Nephron progenitor cell (in vitro differentiated cells): ENCODE measurements at regions not wholly inside any gene's neighbourhood (a gene's known extent, or its start where the extent isn't known, plus 50 kb on each side); places are given as distances from the start of the nearest gene placed in this dataset.

ENCODE experiments used
- DNase-seq: peaks from one replicate; pipeline ENCODE4 v3.0.0; 2021
- H3K27ac Mint-ChIP-seq: 2 replicates; pipeline ENCODE4 v1.8.0; 2021; ENCODE audit warnings: mild to moderate bottlenecking, moderate library complexity, mixed read lengths
- H3K27me3 Mint-ChIP-seq: 2 replicates; pipeline ENCODE4 v1.8.0; 2021; ENCODE audit warnings: mild to moderate bottlenecking, low read depth, mixed read lengths; ENCODE audit not compliant: poor library complexity
- H3K36me3 Mint-ChIP-seq: 2 replicates; pipeline ENCODE4 v1.8.0; 2021; ENCODE audit warnings: low read depth, mixed read lengths
- H3K4me1 Mint-ChIP-seq: 2 replicates; pipeline ENCODE4 v1.8.0; 2021; ENCODE audit warnings: mixed read lengths
- H3K4me3 Mint-ChIP-seq: 2 replicates; pipeline ENCODE4 v1.8.0; 2021; ENCODE audit warnings: mild to moderate bottlenecking, moderate library complexity, mixed read lengths
- H3K9me3 Mint-ChIP-seq: 2 replicates; pipeline ENCODE4 v1.8.0; 2021; ENCODE audit warnings: mild to moderate bottlenecking, moderate library complexity, mixed read lengths
- CTCF ChIP-seq: fragments of 200-600 bp; sonication (generic); IDR thresholded peaks from 2 replicates; pipeline ENCODE4 v1.5.0; 2021; ENCODE audit warnings: antibody characterized with exemption

GRCh38 chr13:57346786-57347185 lies 179.8 kb downstream of the PRR20E start:
- Mint-ChIP-seq H3K27me3 (no peaks in the 10 kb centered on the region), H3K9me3 (no peaks in the 10 kb centered on the region), H3K36me3 (no peaks in the 10 kb centered on the region), H3K4me1 (no peaks in the 10 kb centered on the region), H3K4me3 (no peak overlapping the region), H3K27ac (no peak overlapping the region)
- DNase-seq: no peak
- TF ChIP-seq CTCF: no peak

- no peak for DNase-seq
- Mint-ChIP-seq H3K27me3 (no peaks in the 10 kb centered on the region), H3K4me3 (no peak overlapping the region), H3K9me3 (no peaks in the 10 kb centered on the region), H3K36me3 (no peaks in the 10 kb centered on the region), H3K27ac (no peak overlapping the region), H3K4me1 (no peaks in the 10 kb centered on the region)
- TF ChIP-seq CTCF: no peak
Measured at GRCh38 chr13:57352114-57352513, 185.1 kb downstream of the PRR20E start.

GRCh38 chr13:57353831-57354230 lies 186.8 kb downstream of the PRR20E start:
- Mint-ChIP-seq H3K4me3 (no peak overlapping the region), H3K27ac (no peak overlapping the region), H3K27me3 (no peaks in the 10 kb centered on the region), H3K4me1 (no peaks in the 10 kb centered on the region), H3K36me3 (no peaks in the 10 kb centered on the region), H3K9me3 (no peaks in the 10 kb centered on the region)
- DNase-seq: no peak
- no peak for TF ChIP-seq CTCF

GRCh38 chr13:57375876-57376275 lies 208.9 kb downstream of the PRR20E start:
- no peak for TF ChIP-seq CTCF
- Mint-ChIP-seq H3K9me3 (no peaks in the 10 kb centered on the region), H3K27me3 (no peaks in the 10 kb centered on the region), H3K4me3 (no peak overlapping the region), H3K27ac (no peak overlapping the region), H3K36me3 (no peaks in the 10 kb centered on the region), H3K4me1 (no peaks in the 10 kb centered on the region)
- DNase-seq: no peak

GRCh38 chr13:57408312-57408711 lies 223.2 kb upstream of the PCDH17 start:
- DNase-seq: no peak
- H3K27ac Mint-ChIP-seq: peak overlapping the region; percentile 72
- no peak for TF ChIP-seq CTCF
- H3K9me3 Mint-ChIP-seq: no peaks in the 10 kb centered on the region
- H3K4me1 Mint-ChIP-seq: peaks cover 23% of the 10 kb centered on the region
- H3K27me3 Mint-ChIP-seq: peaks cover 3% of the 10 kb centered on the region
- H3K36me3 Mint-ChIP-seq: no peaks in the 10 kb centered on the region
- H3K4me3 Mint-ChIP-seq: no peak overlapping the region

GRCh38 chr13:57409121-57409520 lies 222.4 kb upstream of the PCDH17 start:
- DNase-seq: no peak
- Mint-ChIP-seq H3K27me3 (peaks cover 3% of the 10 kb centered on the region), H3K27ac (peak overlapping the region; percentile 85), H3K36me3 (no peaks in the 10 kb centered on the region), H3K9me3 (no peaks in the 10 kb centered on the region), H3K4me1 (peaks cover 23% of the 10 kb centered on the region), H3K4me3 (no peak overlapping the region)
- no peak for TF ChIP-seq CTCF
